ENCODE measurements at regions not wholly inside any gene's neighbourhood (a gene's known extent, or its start where the extent isn't known, plus 50 kb on each side); places are given as distances from the start of the nearest gene placed in this dataset.

GRCh38 chr6:85275338-85275985, 174.4 kb upstream of the NT5E start:
- DNase-seq (ENCODE audit: low read depth): no peak
- TF ChIP-seq POLR2A (IDR thresholded peaks at IDR 0.05; ENCODE audit: extremely low read depth, insufficient read length): no peak
- no peak for TF ChIP-seq MYC (IDR thresholded peaks at IDR 0.05; ENCODE audit: low read depth, low read length)
- no peak for TF ChIP-seq MAX (IDR thresholded peaks at IDR 0.05; ENCODE audit: low read depth, low read length)
- TF ChIP-seq CTCF (IDR thresholded peaks at IDR 0.05; ENCODE audit: low read depth, low read length): no peak
- H3K4me3 ChIP-seq (ENCODE audit: low read depth, low read length): no peak overlapping the region

GRCh38 chr6:85273870-85274269, 176.0 kb upstream of the NT5E start:
- H3K4me3 ChIP-seq (ENCODE audit: low read depth, low read length): no peak overlapping the region
- DNase-seq (ENCODE audit: low read depth): no peak
- TF ChIP-seq MYC (IDR thresholded peaks at IDR 0.05; ENCODE audit: low read depth, low read length): no peak
- TF ChIP-seq POLR2A (IDR thresholded peaks at IDR 0.05; ENCODE audit: extremely low read depth, insufficient read length): no peak
- TF ChIP-seq CTCF (IDR thresholded peaks at IDR 0.05; ENCODE audit: low read depth, low read length): no peak
- TF ChIP-seq MAX (IDR thresholded peaks at IDR 0.05; ENCODE audit: low read depth, low read length): no peak

- no peak for DNase-seq (ENCODE audit: low read depth)
- no peak overlapping the region for H3K4me3 ChIP-seq (ENCODE audit: low read depth, low read length)
- no peak for TF ChIP-seq POLR2A (IDR thresholded peaks at IDR 0.05; ENCODE audit: extremely low read depth, insufficient read length)
- no peak for TF ChIP-seq MAX (IDR thresholded peaks at IDR 0.05; ENCODE audit: low read depth, low read length)
- no peak for TF ChIP-seq MYC (IDR thresholded peaks at IDR 0.05; ENCODE audit: low read depth, low read length)
- no peak for TF ChIP-seq CTCF (IDR thresholded peaks at IDR 0.05; ENCODE audit: low read depth, low read length)
Measured at GRCh38 chr6:85273046-85273445, 176.8 kb upstream of the NT5E start.

GRCh38 chr6:85272592-85272991, 177.3 kb upstream of the NT5E start:
- no peak for DNase-seq (ENCODE audit: low read depth)
- TF ChIP-seq POLR2A (IDR thresholded peaks at IDR 0.05; ENCODE audit: extremely low read depth, insufficient read length): no peak
- TF ChIP-seq MYC (IDR thresholded peaks at IDR 0.05; ENCODE audit: low read depth, low read length): no peak
- no peak for TF ChIP-seq CTCF (IDR thresholded peaks at IDR 0.05; ENCODE audit: low read depth, low read length)
- no peak for TF ChIP-seq MAX (IDR thresholded peaks at IDR 0.05; ENCODE audit: low read depth, low read length)

GRCh38 chr6:85262621-85263020, 187.3 kb upstream of the NT5E start:
- no peak overlapping the region for H3K4me3 ChIP-seq (ENCODE audit: low read depth, low read length)
- TF ChIP-seq MAX (IDR thresholded peaks at IDR 0.05; ENCODE audit: low read depth, low read length): no peak
- TF ChIP-seq CTCF (IDR thresholded peaks at IDR 0.05; ENCODE audit: low read depth, low read length): no peak
- DNase-seq (ENCODE audit: low read depth): no peak

More at GRCh38 chr6:85272592-85272991, 177.3 kb upstream of the NT5E start:
- no peak overlapping the region for H3K4me3 ChIP-seq (ENCODE audit: low read depth, low read length)
